Retinal pigment epithelial cell (primary cell): ENCODE measurements at regions not wholly inside any gene's neighbourhood (a gene's known extent, or its start where the extent isn't known, plus 50 kb on each side); places are given as distances from the start of the nearest gene placed in this dataset.
"Not testable (repeated sequence)": the region's sequence is repeated elsewhere in the genome, so short reads cannot be mapped to it uniquely, and the experiment has no call there.

Source experiments
- DNase-seq: peaks from one replicate; pipeline ENCODE4 v3.0.0-alpha.2; 2010; ENCODE audit warnings: low read depth
- H3K4me3 ChIP-seq: 2 replicates; pipeline ENCODE4 v1.5.1; 2011; ENCODE audit warnings: mild to moderate bottlenecking, low read length, control low read depth, moderate library complexity
- TF ChIP-seq, protein P1 (sequence below): conservative IDR thresholded peaks from 2 replicates; pipeline ENCODE4 v1.5.1; 2011; ENCODE audit warnings: low read depth, low read length, control low read depth, inconsistent platforms

DNA sequence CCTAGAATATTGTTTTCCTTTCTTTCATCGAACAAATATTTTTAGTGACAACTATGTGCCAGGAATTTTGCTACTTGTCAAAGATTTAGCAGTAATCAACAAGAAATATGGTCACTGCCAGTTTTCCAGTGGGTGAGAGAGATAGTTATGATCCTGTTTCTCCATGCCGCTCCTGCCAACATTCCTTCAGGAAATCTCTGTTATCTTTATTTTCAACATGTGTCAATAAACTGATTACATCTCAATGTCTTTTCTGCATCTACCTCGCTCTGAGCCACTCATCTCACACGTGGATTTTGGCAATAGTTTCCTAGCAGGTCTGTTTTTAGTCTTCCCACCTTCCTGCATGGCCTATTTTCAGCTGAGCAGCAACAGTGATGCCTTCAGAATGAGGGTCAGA is 650.0 kb upstream of the STXBP6 start:
- DNase-seq: no peak

DNA sequence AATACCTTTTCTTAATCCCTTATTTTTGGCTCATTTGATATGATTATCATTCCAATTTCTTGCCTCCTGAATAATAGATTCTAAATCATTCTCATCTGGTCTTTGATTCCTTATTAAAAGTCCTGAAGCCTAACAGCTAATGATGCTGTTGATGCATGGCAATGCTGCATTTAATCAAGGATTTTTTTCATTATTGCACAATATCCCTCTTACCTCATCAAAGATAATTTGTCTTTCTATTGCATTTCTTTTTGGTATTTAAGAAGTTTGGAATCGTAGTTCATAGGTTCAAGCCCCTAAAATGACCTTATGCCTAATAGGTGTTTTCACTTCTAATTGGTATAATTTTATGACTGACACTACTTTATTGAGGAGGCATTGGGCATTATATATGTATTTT is 648.2 kb upstream of the STXBP6 start:
- TF ChIP-seq, protein P1, sequence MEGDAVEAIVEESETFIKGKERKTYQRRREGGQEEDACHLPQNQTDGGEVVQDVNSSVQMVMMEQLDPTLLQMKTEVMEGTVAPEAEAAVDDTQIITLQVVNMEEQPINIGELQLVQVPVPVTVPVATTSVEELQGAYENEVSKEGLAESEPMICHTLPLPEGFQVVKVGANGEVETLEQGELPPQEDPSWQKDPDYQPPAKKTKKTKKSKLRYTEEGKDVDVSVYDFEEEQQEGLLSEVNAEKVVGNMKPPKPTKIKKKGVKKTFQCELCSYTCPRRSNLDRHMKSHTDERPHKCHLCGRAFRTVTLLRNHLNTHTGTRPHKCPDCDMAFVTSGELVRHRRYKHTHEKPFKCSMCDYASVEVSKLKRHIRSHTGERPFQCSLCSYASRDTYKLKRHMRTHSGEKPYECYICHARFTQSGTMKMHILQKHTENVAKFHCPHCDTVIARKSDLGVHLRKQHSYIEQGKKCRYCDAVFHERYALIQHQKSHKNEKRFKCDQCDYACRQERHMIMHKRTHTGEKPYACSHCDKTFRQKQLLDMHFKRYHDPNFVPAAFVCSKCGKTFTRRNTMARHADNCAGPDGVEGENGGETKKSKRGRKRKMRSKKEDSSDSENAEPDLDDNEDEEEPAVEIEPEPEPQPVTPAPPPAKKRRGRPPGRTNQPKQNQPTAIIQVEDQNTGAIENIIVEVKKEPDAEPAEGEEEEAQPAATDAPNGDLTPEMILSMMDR: no peak
- no peak for DNase-seq
- no peak overlapping the region for H3K4me3 ChIP-seq

More for the DNA sequence above, 650.0 kb upstream of the STXBP6 start:
- H3K4me3 ChIP-seq: no peak overlapping the region
- TF ChIP-seq, protein P1: no peak

DNA sequence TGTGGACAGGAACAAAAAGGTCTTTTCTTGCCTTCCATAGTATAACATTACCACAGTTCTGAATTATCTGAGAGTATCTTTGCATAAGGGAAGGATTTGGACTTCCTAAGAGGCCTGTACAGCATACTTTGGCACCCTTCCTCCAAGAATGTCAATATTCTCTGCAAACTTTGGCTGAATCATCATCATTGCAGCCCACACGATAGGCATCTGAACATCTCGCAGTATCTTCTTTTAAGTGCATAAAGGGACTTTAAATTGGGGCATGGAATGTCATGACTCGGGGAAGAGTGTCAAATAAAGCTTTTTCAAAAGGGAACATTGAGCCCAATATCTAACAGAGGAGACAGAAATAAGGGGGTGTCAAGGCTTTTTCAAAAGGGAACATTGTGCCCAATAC is 646.2 kb upstream of the STXBP6 start:
- TF ChIP-seq, protein P1: no peak
- no peak overlapping the region for H3K4me3 ChIP-seq
- no peak for DNase-seq

DNA sequence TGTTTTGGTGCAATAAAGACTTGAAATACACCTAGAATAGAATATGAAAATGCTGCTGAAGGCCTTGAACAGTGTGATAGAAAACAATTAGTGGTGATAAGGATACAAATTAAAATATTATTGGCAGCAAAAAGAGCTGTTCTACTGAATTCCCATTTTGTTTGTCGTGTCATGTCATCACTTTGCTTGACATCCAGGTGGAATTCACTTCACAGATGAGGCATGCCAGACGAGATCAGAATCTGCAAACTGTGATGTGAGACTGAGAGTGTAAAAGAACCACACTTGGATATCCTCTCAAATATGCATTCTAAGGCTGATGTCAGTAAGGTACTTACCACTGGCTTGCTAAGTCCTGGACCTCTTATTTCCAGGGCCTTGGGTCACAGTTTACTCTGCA is 635.1 kb upstream of the STXBP6 start:
- H3K4me3 ChIP-seq: no peak overlapping the region
- DNase-seq: no peak
- TF ChIP-seq, protein P1: no peak

DNA sequence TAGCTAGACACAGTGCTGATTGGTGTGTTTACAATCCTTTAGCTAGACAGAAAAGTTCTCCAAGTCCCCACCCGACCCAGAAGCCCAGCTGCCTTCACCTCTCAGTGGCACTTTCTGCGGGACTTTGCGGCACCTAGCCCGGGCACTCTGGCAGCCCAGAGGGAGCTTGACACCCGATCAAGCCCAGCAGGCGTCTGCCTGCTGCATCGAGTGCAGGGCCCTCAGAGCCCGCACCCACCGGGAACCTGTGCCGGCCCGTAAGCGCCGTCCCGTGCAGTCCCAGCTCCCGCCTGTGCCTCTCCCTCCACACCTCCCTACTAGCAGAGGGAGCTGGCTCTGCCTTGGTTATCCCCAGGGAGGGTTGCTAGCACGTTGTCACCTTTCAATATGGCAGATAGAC is 631.0 kb upstream of the STXBP6 start:
- no peak overlapping the region for H3K4me3 ChIP-seq
- TF ChIP-seq, protein P1: no peak
- DNase-seq: no peak

DNA sequence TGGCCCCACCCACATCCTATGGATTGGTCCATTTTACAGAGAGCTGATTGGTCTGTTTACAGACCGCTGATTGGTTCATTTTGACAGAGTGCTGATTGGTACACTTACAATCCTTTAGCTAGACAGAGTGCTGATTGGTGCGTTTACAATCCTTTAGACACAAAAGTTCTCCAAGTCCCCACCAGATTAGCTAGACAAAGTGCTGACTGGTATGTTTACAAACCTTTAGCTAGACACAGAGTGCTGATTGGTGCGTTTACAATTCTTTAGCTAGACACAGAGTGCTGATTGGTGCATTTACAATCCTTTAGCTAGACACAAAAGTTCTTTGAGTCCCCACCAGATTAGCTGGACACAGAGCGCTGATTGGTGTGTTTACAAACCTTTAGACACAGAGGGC is 630.6 kb upstream of the STXBP6 start:
- not testable (repeated sequence) for DNase-seq, H3K4me3 ChIP-seq

DNA sequence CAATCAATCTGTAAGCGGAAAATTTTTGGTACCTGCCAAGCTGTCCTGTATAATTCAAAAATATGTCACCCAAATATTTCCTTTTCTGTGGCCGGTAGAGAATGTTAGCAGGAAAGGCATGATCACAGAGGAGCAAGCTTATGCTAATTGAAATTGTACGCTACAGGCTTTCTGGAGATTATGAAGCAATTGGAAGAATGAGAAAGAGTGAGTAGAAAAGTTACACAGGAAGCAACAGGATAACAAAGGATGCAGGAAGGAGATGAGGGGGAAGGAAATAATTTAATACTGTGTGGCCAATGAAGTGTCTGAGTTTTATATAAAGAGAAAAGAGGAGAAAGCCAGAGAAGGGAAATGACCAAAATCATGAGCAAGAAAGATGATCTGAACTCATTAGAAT is 627.2 kb upstream of the STXBP6 start:
- TF ChIP-seq, protein P1: no peak

DNA sequence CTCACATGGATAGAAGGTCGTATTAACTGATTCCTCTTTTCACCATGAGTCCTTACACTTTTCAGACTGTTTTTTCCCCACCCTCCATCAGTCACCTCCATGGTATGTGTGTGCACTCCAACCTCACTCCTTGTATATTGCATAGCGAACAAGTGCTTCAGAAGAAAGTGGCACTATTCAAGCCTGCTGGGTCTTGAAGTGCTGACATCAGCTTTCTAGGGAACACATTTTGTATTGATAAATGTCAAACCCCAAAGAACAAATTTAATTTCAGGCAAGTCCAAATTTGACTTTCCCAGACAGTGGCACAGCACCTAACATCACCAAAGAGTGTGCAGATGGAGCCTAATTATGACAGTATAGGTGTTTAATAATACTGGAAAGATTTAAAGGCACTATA is 617.4 kb upstream of the STXBP6 start:
- TF ChIP-seq, protein P1: no peak
- no peak for DNase-seq
- H3K4me3 ChIP-seq: no peak overlapping the region

More for the DNA sequence above, 627.2 kb upstream of the STXBP6 start:
- H3K4me3 ChIP-seq: no peak overlapping the region
- no peak for DNase-seq
